Calu3 (cell line): ENCODE measurements at regions not wholly inside any gene's neighbourhood (a gene's known extent, or its start where the extent isn't known, plus 50 kb on each side); places are given as distances from the start of the nearest gene placed in this dataset.
"Not testable (repeated sequence)": the region's sequence is repeated elsewhere in the genome, so short reads cannot be mapped to it uniquely, and the experiment has no call there.

Source experiments
- BruUV-seq: library from RNA; stranded (reverse); fragments of 400-500 nt; replicated peaks from 2 replicates; lab custom pipeline; 2021; lab: Mats Ljungman, UMichigan
- CTCF ChIA-PET: fragments of 300-600 bp; sonication (Branson Sonifier 250); formaldehyde crosslinking; loops from one replicate; lab custom pipeline; 2022; ENCODE audit warnings: antibody characterized with exemption; lab: Charles Lee
- DNase-seq: peaks from one replicate; pipeline ENCODE4 v3.0.0; 2022
- H3K27ac Mint-ChIP-seq: one replicate; pipeline ENCODE4 v1.8.0; 2022; ENCODE audit warnings: mixed read lengths; ENCODE audit not compliant: unreplicated experiment
- H3K27me3 Mint-ChIP-seq: one replicate; pipeline ENCODE4 v1.8.0; 2022; ENCODE audit warnings: mixed read lengths; ENCODE audit not compliant: unreplicated experiment
- H3K36me3 Mint-ChIP-seq: one replicate; pipeline ENCODE4 v1.8.0; 2022; ENCODE audit warnings: mild to moderate bottlenecking, moderate library complexity, mixed read lengths; ENCODE audit not compliant: insufficient read depth, unreplicated experiment
- H3K4me1 Mint-ChIP-seq: one replicate; pipeline ENCODE4 v1.8.0; 2022; ENCODE audit warnings: mild to moderate bottlenecking, low read depth, mixed read lengths; ENCODE audit not compliant: unreplicated experiment
- H3K4me3 Mint-ChIP-seq: one replicate; pipeline ENCODE4 v1.8.0; 2022; ENCODE audit warnings: mild to moderate bottlenecking, low read depth, moderate library complexity, mixed read lengths; ENCODE audit not compliant: unreplicated experiment
- H3K9me3 Mint-ChIP-seq: one replicate; pipeline ENCODE4 v1.8.0; 2022; ENCODE audit warnings: low read depth, mixed read lengths; ENCODE audit not compliant: unreplicated experiment
- CTCF ChIP-seq: fragments of 200-600 bp; IDR thresholded peaks from one replicate; pipeline ENCODE4 v1.8.0; 2022; ENCODE audit warnings: antibody characterized with exemption; ENCODE audit not compliant: unreplicated experiment
- intact Hi-C: fragments of 100-400 bp; cut with micrococcal nuclease; formaldehyde crosslinking; loops from one replicate; pipeline ENCODE4 v1.10.0; 2022; ENCODE audit not compliant: unreplicated experiment

GRCh38 chr1:60842304-60842703 lies 240.1 kb upstream of the NFIA start:
- H3K27ac Mint-ChIP-seq: no peak overlapping the region
- no peaks in the 10 kb centered on the region for H3K36me3 Mint-ChIP-seq
- CTCF ChIA-PET: no interaction called here
- no TSS peak for BruUV-seq
- peaks cover 3% of the 10 kb centered on the region for H3K9me3 Mint-ChIP-seq
- no peaks in the 10 kb centered on the region for H3K4me1 Mint-ChIP-seq
- no peaks in the 10 kb centered on the region for H3K27me3 Mint-ChIP-seq
- no peak for DNase-seq
- intact Hi-C loops: no loop called here
- no peak for TF ChIP-seq CTCF
- no peak overlapping the region for H3K4me3 Mint-ChIP-seq

GRCh38 chr1:60841116-60842046 lies 241.0 kb upstream of the NFIA start:
- Mint-ChIP-seq H3K9me3 (peaks cover 3% of the 10 kb centered on the region), H3K36me3 (no peaks in the 10 kb centered on the region), H3K27me3 (no peaks in the 10 kb centered on the region), H3K4me3 (no peak overlapping the region), H3K4me1 (no peaks in the 10 kb centered on the region), H3K27ac (no peak overlapping the region)
- DNase-seq: no peak
- CTCF ChIA-PET: no interaction called here
- intact Hi-C loops: no loop called here
- no peak for TF ChIP-seq CTCF
- BruUV-seq: no TSS peak

- CTCF ChIA-PET, H3K9me3 Mint-ChIP-seq, H3K36me3 Mint-ChIP-seq, intact Hi-C loops, H3K27ac Mint-ChIP-seq, H3K4me1 Mint-ChIP-seq, H3K4me3 Mint-ChIP-seq, H3K27me3 Mint-ChIP-seq, DNase-seq, BruUV-seq: not testable (repeated sequence)
Observed at GRCh38 chr1:60840476-60840875, 241.9 kb upstream of the NFIA start.

- Mint-ChIP-seq H3K36me3 (no peaks in the 10 kb centered on the region), H3K27me3 (no peaks in the 10 kb centered on the region)
Observed at GRCh38 chr1:60835649-60836048, 246.7 kb upstream of the NFIA start.

More at GRCh38 chr1:60835649-60836048, 246.7 kb upstream of the NFIA start:
- Mint-ChIP-seq H3K27ac (no peak overlapping the region), H3K4me3 (no peak overlapping the region), H3K4me1 (peaks cover 23% of the 10 kb centered on the region), H3K9me3 (no peaks in the 10 kb centered on the region)
- no peak for TF ChIP-seq CTCF
- DNase-seq: no peak
- intact Hi-C loops: no loop called here
- BruUV-seq: no TSS peak
- CTCF ChIA-PET: interaction anchor here (0.6 kb wide), 1 partner anchor 645 kb away, joined by 4 read pairs; no protein-coding TSS in a partner anchor
